ENCODE measurements at regions not wholly inside any gene's neighbourhood (a gene's known extent, or its start where the extent isn't known, plus 50 kb on each side); places are given as distances from the start of the nearest gene placed in this dataset.

GRCh38 chr9:117882171-117882570, 178.0 kb downstream of the TLR4 start:
- Histone ChIP-seq H3K4me1 (no peaks in the 10 kb centered on the region), H3K36me3 (no peaks in the 10 kb centered on the region), H3K27me3 (peaks cover 8% of the 10 kb centered on the region), H3K4me3 (ENCODE audit: low read depth, low read length) (no peak overlapping the region), H3K9me3 (no peaks in the 10 kb centered on the region)
- TF ChIP-seq, protein P1, sequence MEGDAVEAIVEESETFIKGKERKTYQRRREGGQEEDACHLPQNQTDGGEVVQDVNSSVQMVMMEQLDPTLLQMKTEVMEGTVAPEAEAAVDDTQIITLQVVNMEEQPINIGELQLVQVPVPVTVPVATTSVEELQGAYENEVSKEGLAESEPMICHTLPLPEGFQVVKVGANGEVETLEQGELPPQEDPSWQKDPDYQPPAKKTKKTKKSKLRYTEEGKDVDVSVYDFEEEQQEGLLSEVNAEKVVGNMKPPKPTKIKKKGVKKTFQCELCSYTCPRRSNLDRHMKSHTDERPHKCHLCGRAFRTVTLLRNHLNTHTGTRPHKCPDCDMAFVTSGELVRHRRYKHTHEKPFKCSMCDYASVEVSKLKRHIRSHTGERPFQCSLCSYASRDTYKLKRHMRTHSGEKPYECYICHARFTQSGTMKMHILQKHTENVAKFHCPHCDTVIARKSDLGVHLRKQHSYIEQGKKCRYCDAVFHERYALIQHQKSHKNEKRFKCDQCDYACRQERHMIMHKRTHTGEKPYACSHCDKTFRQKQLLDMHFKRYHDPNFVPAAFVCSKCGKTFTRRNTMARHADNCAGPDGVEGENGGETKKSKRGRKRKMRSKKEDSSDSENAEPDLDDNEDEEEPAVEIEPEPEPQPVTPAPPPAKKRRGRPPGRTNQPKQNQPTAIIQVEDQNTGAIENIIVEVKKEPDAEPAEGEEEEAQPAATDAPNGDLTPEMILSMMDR (IDR thresholded peaks at IDR 0.05; ENCODE audit: low read depth, low read length): no peak
- DNase-seq: no peak

DNA sequence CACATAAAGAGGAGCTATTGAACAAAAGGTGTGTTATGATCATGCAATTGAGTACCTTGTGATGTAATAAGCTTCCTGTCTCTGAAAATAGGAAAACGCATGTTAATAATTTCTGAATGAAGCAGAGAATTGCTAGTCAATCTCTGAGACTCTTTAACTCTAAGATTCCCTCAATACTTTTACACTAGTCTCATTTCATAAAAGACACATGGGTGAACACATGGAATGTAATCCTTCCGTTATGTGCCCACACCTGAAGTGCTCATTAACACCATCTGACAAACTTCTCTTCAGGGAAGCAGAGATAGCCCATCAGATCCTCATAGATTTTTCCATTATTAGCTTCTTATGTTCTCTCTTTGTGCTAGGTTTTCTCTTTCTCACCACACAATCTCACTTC, 182.4 kb downstream of the TLR4 start:
- TF ChIP-seq, protein P1 (IDR thresholded peaks at IDR 0.05; ENCODE audit: low read depth, low read length): no peak
- H3K9me3 ChIP-seq: no peaks in the 10 kb centered on the region
- no peak overlapping the region for H3K4me3 ChIP-seq (ENCODE audit: low read depth, low read length)
- peaks cover 6% of the 10 kb centered on the region for H3K27me3 ChIP-seq
- DNase-seq: no peak
- H3K36me3 ChIP-seq: no peaks in the 10 kb centered on the region
- no peaks in the 10 kb centered on the region for H3K4me1 ChIP-seq

- H3K9me3 ChIP-seq: no peaks in the 10 kb centered on the region
- TF ChIP-seq, protein P1 (IDR thresholded peaks at IDR 0.05; ENCODE audit: low read depth, low read length): no peak
- no peaks in the 10 kb centered on the region for H3K4me1 ChIP-seq
- no peaks in the 10 kb centered on the region for H3K36me3 ChIP-seq
- peaks cover 4% of the 10 kb centered on the region; the same call in 1 of the 2 replicates for H3K27me3 ChIP-seq
- no peak overlapping the region for H3K4me3 ChIP-seq (ENCODE audit: low read depth, low read length)
- no peak for DNase-seq
These were observed 183.2 kb downstream of the TLR4 start for GRCh38 chr9:117887383-117887782.

- Histone ChIP-seq H3K9me3 (no peaks in the 10 kb centered on the region), H3K4me1 (no peaks in the 10 kb centered on the region), H3K27me3 (peaks cover 4% of the 10 kb centered on the region; the same call in 1 of the 2 replicates), H3K4me3 (ENCODE audit: low read depth, low read length) (no peak overlapping the region), H3K36me3 (no peaks in the 10 kb centered on the region)
- no peak for DNase-seq
- TF ChIP-seq, protein P1 (IDR thresholded peaks at IDR 0.05; ENCODE audit: low read depth, low read length): no peak
These were observed 183.7 kb downstream of the TLR4 start for GRCh38 chr9:117887941-117888340.

- Histone ChIP-seq H3K36me3 (no peaks in the 10 kb centered on the region), H3K4me1 (no peaks in the 10 kb centered on the region), H3K4me3 (ENCODE audit: low read depth, low read length) (no peak overlapping the region), H3K27me3 (no peaks in the 10 kb centered on the region), H3K9me3 (no peaks in the 10 kb centered on the region)
- no peak for DNase-seq
- TF ChIP-seq, protein P1 (IDR thresholded peaks at IDR 0.05; ENCODE audit: low read depth, low read length): no peak
These were observed 199.2 kb downstream of the TLR4 start for GRCh38 chr9:117903453-117903852.

GRCh38 chr9:117906763-117907162, 202.6 kb downstream of the TLR4 start:
- no peaks in the 10 kb centered on the region for H3K27me3 ChIP-seq
- TF ChIP-seq, protein P1 (IDR thresholded peaks at IDR 0.05; ENCODE audit: low read depth, low read length): no peak
- no peaks in the 10 kb centered on the region for H3K36me3 ChIP-seq
- H3K9me3 ChIP-seq: no peaks in the 10 kb centered on the region
- no peak overlapping the region for H3K4me3 ChIP-seq (ENCODE audit: low read depth, low read length)
- no peaks in the 10 kb centered on the region for H3K4me1 ChIP-seq
- no peak for DNase-seq

All from BE2C (cell line).